Body of pancreas (tissue), 4 donors: ENCODE measurements at regions not wholly inside any gene's neighbourhood (a gene's known extent, or its start where the extent isn't known, plus 50 kb on each side); places are given as distances from the start of the nearest gene placed in this dataset.

Source experiments
- CTCF ChIP-seq, 7 experiments: fragments of 450-650 bp in 4 of 7; fragments of 200-600 bp in 3 of 7; sonication (generic) in 3 of 7; IDR thresholded peaks; one replicate each; pipeline ENCODE4 v1.5.1; 2016 to 2019; ENCODE audit warnings: antibody characterized with exemption in 7 of 7
- POLR2A ChIP-seq, 3 donors: fragments of 450-650 bp; IDR thresholded peaks; one replicate each; pipeline ENCODE4 v1.6.1; 2016; ENCODE audit warnings: antibody characterized with exemption in 3 of 3, mild to moderate bottlenecking in 2 of 3

DNA sequence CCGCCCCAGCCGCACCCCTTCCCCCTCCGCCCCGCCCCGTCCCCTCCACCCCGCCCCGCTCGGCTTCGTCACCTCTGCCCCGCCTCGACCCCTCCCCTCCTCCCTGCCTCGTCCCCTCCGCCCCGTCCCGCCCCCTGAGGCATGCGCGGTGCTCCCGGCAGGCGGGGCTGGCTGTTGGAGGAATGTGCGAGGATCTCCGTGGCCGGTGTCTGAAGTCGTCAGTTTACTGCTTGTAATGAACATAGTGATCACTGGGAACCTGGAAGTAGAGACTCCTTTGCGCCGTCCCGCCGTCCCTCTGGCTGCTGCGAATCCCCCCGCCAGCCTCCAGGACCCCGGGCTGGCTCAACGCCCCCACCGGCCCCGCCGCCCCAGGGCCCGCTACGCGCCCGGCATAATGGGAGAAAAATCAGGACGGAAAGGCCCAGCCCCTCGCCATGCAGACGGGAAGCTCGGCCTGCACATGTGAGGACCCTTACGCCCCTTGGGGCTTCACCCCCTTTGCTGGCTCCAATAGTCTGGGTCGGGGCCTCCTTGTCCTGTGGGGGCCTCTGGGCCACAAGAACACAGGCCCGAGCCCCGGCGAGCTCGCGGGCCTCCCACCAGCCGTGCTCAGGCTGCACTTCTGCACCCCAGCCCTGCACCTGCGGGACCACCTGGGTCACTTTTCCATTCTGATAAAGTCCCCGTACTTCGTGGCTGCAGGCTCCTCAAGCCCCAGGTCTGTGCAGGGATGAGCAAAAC lies 743.1 kb downstream of the KCNJ18 start:
- TF ChIP-seq CTCF (IDR thresholded peaks at IDR 0.05) (no peak), POLR2A (IDR thresholded peaks at IDR 0.05) (no peak)
